GM20000 (cell line): ENCODE measurements at regions not wholly inside any gene's neighbourhood (a gene's known extent, or its start where the extent isn't known, plus 50 kb on each side); places are given as distances from the start of the nearest gene placed in this dataset.

Source experiments
- DNase-seq: peaks from one replicate; pipeline ENCODE4 v3.0.0; 2012; ENCODE audit warnings: low spot score
- TF ChIP-seq, protein P1 (sequence below): IDR thresholded peaks from 2 replicates; pipeline ENCODE4 v1.5.1; 2012; ENCODE audit warnings: mild to moderate bottlenecking, control low read depth; ENCODE audit errors: extremely low read depth, missing control alignments

DNA sequence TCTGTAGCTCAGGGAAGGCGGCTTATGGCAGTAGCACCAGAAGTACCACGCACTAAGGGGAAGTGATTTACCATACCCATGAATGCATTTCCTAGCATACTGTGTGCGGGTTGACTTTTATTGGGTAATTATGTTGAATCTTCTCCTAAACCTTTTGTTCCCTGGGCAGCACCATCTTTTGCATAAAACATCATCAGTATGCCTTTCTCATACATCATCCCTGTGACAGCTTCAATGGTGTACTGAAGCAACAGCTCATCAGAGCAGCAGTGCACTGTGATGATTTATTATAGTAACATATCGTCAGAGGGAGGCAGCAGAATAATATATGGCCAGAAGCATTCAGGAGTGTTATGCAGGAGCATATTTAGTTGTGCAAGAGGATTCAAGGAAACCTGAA is 204.9 kb downstream of the CDH7 start:
- TF ChIP-seq, protein P1, sequence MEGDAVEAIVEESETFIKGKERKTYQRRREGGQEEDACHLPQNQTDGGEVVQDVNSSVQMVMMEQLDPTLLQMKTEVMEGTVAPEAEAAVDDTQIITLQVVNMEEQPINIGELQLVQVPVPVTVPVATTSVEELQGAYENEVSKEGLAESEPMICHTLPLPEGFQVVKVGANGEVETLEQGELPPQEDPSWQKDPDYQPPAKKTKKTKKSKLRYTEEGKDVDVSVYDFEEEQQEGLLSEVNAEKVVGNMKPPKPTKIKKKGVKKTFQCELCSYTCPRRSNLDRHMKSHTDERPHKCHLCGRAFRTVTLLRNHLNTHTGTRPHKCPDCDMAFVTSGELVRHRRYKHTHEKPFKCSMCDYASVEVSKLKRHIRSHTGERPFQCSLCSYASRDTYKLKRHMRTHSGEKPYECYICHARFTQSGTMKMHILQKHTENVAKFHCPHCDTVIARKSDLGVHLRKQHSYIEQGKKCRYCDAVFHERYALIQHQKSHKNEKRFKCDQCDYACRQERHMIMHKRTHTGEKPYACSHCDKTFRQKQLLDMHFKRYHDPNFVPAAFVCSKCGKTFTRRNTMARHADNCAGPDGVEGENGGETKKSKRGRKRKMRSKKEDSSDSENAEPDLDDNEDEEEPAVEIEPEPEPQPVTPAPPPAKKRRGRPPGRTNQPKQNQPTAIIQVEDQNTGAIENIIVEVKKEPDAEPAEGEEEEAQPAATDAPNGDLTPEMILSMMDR: no peak
- no peak for DNase-seq

DNA sequence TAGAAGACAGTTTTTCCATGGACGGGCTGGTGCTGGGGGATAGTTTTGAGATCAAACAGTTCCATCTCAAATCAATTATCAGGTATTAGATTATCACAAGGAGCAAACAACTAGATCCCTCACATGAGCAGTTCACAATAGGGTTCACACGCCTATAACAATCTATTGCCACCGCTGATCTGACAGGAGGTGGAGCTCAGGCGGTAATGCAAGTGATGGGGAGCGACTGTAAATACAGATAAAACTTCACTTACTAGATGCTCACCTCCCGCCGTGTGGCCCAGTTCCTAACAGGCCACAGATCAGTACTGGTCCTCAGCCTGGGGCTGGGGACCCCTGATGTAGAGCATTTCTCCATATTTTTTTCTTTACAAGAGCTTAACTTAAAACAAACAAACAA is 203.6 kb downstream of the CDH7 start:
- TF ChIP-seq, protein P1: no peak
- no peak for DNase-seq

DNA sequence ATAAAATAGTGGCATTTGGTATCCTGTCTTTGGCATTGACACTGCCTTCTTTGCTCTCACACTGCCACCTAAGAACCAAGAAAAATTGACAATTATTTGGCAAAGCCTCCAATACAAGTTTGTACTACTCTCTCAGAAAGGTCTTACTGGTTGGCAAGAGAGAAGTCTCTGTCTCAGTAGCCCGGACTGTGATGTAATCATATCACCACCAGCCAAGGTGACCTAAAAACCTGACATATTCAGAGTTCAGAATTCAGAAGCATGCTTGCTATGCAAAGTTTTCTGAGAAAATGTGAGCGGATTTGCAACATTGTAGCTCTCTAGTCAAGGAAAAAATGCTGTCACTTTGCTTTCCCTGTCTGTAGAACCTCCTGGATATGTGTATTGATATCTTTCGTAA is 196.0 kb downstream of the CDH7 start:
- TF ChIP-seq, protein P1: no peak
- no peak for DNase-seq

DNA sequence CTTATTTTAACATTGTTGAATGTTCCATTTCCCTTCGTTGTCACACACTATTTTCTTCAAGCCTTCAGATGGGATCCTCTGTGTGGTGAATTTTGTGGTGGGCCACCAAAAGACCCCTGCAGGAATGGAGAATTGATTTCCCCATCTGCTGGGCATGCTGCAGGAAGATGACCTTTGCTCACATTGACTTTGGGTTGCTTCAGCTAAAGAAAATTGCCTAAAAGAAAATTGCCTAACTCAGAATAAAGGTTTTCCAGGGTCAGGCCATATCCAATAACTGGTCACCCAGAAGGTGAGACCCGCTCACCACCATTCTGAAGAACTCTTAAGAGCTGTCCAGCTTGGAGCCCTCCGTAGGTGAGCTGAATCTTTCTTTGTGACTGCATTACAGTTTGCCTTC is 192.5 kb downstream of the CDH7 start:
- TF ChIP-seq, protein P1: no peak
- DNase-seq: no peak

DNA sequence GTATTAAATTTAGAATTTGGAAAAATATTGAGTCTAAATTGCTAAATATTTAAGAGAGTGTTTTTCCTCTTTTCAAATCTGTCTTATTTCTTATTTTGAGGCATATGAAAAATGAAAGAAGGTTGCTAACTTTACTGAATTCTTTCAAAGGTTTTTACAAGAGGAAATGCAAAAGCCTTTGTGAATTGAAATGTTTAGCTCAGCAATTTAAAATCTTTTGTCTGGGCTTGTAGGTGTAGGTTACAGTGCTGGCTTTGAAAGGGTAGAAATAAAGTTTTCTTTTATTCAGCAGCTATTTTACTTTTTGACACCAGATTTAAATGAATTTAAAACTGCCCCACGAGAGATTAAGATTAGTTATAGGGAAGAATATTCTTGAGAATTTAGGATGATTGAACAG is 192.0 kb downstream of the CDH7 start:
- TF ChIP-seq, protein P1: no peak
- no peak for DNase-seq

DNA sequence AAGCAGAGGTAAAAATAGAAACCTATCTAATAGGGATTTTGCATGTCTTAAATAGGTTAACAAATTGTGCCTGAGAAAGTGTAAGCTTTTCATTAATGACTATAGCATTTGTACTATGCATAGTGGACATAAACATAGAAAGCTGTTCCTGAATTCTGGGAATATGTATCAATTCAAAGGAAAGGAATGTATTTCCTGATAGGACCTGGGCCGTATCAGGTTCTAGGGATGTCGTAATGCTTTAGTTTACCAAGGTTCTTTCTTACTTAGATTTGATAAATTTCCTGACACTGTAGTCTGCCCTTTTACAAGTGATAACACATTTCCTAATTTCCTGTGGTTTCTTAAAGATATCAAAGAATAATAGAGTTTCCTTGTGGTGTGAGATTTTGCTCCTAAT is 191.3 kb downstream of the CDH7 start:
- TF ChIP-seq, protein P1: no peak
- no peak for DNase-seq

DNA sequence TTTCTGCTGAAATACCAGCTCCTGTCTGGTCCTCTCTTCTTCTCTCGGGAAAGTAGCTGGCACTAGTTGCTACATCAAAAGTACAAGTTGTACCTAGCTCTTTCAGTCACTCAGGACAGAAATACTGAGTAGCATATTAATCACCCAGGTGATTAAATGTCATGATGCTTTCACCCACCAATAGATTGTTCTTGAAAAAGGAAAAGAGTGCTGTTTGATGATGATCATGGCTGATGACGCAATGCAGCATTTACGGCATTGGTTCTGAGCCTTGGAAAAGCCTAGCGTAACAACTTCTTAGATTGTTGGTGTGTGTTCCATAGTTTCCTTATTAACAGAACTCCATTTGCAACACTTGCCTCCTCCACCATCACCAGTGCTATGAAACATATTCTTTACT is 190.7 kb downstream of the CDH7 start:
- TF ChIP-seq, protein P1: no peak
- DNase-seq: no peak
